Heart right ventricle (tissue), 16 donors: ENCODE measurements at regions not wholly inside any gene's neighbourhood (a gene's known extent, or its start where the extent isn't known, plus 50 kb on each side); places are given as distances from the start of the nearest gene placed in this dataset.

ENCODE experiments used
- ATAC-seq, 8 donors: fragments of 200-7000 bp; cut with Tn5 transposase; one replicate each; pipeline ENCODE4 v1.9.1; 2020; ENCODE audit warnings: mild to moderate bottlenecking in 8 of 8, moderate library complexity in 8 of 8, moderate number of reproducible peaks in 1 of 8
- DNase-seq, 2 donors: peaks; one replicate each; pipeline ENCODE4 v3.0.0-alpha.2; 2020
- H3K27ac ChIP-seq, 10 donors: fragments of 200-600 bp; sonication (generic) in 2 of 10; one replicate each; pipeline versions ENCODE4 v1.5.0 to v1.8.0; 2020 to 2022; ENCODE audit warnings: mild to moderate bottlenecking in 3 of 10
- H3K27me3 ChIP-seq, 7 donors: fragments of 200-600 bp; one replicate each; pipeline ENCODE4 v1.8.0; 2021 to 2022; ENCODE audit warnings: mild to moderate bottlenecking in 2 of 7
- H3K36me3 ChIP-seq, 9 donors: fragments of 200-600 bp; sonication (generic) in 1 of 9; one replicate each; pipeline versions ENCODE4 v1.5.0 to v1.8.0; 2020 to 2022; ENCODE audit warnings: mild to moderate bottlenecking in 2 of 9
- H3K4me1 ChIP-seq, 9 donors: fragments of 200-600 bp; sonication (generic) in 1 of 9; one replicate each; pipeline versions ENCODE4 v1.5.0 to v1.8.0; 2020 to 2022; ENCODE audit warnings: mild to moderate bottlenecking in 4 of 9
- H3K4me3 ChIP-seq, 10 donors: fragments of 200-600 bp; sonication (generic) in 2 of 10; one replicate each; pipeline versions ENCODE4 v1.5.0 to v1.8.0; 2020 to 2022; ENCODE audit warnings: mild to moderate bottlenecking in 7 of 10, moderate library complexity in 2 of 10
- H3K9me3 ChIP-seq, 11 donors: fragments of 200-600 bp in 10 of 11; sonication (generic) in 2 of 11; one replicate each; pipeline versions ENCODE4 v1.5.0 to v1.8.0; 2013 to 2022; ENCODE audit warnings: mild to moderate bottlenecking in 2 of 11, control low read depth in 1 of 11, moderate library complexity in 1 of 11
- CTCF ChIP-seq, 9 donors: fragments of 200-600 bp; sonication (generic) in 2 of 9; IDR thresholded peaks; one replicate each; pipeline versions ENCODE4 v1.5.0 to v1.8.0; 2021 to 2022; ENCODE audit warnings: antibody characterized with exemption in 9 of 9, mild to moderate bottlenecking in 5 of 9, moderate library complexity in 1 of 9
- WGBS, 2 donors: extraction: QIAGEN DNeasy Blood & Tissue Kit; methylation state at CpG; one replicate each; pipeline ENCODE4 v1.1.7; 2013; ENCODE audit warnings: inconsistent platforms in 1 of 2; 5-methylcytosine and 5-hydroxymethylcytosine counted together
- intact Hi-C, 10 donors: fragments of 100-400 bp; cut with DNase I; formaldehyde crosslinking; loops; one replicate each; pipeline versions ENCODE4 v1.11.1 to v1.14.2; 2022
- donor health status: Arrhythmogenic right ventricular cardiomyopathy.
- donor health status: ischemic (EF 13 %, LVEDD 7.1; RV severe dilation, severe dysfunction).
- donor health status: healthy with polysubstance abuse.
- donor health status: DM: no; HTN: yes; CAD: no.
- donor health status: DM: no; HTN: no; CAD: no.
- donor health status: ischemic (EF 25% LVEDD 6.9; RV normal size, moderate dysfunction).
- donor health status: ischemic (EF 25% LVEDD 5.7; RV mildly dilated, moderate dysfunction).
- donor health status: healthy.
- donor health status: DM: yes; HTN: yes; CAD: no.
- donor health status: Ischemic cardiomyopathy.
- donor health status: ischemic (EF 35%, LVEDD 5.7; RV mildly dilated, moderate dysfunction).
- donor health status: nonischemic (EF 11% LVEDD 7.7; RV severe dilation, severe dysfunction).
- donor health status: DM: yes; HTN: yes; CAD: no.
- donor health status: PGD.
- donor health status: ischemic (EF 29% LVEDD 5.4; RV normal size, mild dysfunction).
- donor health status: nonischemic (EF 23%, LVEDD 6.1; RV moderate dilation, normal function).

- TF ChIP-seq CTCF (IDR thresholded peaks at IDR 0.05), result no peak
- H3K27me3 ChIP-seq, result no peaks in the 10 kb centered on the region
- peak overlapping the region in 1 of 10 donors; percentile 17 for H3K27ac ChIP-seq
- no peaks in the 10 kb centered on the region for H3K9me3 ChIP-seq
- 83 to 89% methylated on average over 6 of the region's 6 CpGs for WGBS, 2 donors
- intact Hi-C loops, result no loop called here
- ATAC-seq (no peak), DNase-seq (no peak)
- H3K4me3 ChIP-seq, result no peak overlapping the region
- no peaks in the 10 kb centered on the region for H3K36me3 ChIP-seq
- peaks cover 0 to 31% (median 0%) of the 10 kb centered on the region in 9 donors for H3K4me1 ChIP-seq
Measured at GRCh38 chr9:75488719-75489110, 400.4 kb downstream of the OSTF1 start.

GRCh38 chr9:75490326-75490725 is 400.1 kb upstream of the PCSK5 start:
- Histone ChIP-seq H3K27ac (peak overlapping the region in 1 of 10 donors; percentile 58), H3K36me3 (no peaks in the 10 kb centered on the region), H3K27me3 (no peaks in the 10 kb centered on the region), H3K4me1 (peaks cover 0 to 31% (median 0%) of the 10 kb centered on the region in 9 donors), H3K4me3 (no peak overlapping the region), H3K9me3 (peaks cover 0 to 2% (median 0%) of the 10 kb centered on the region in 11 donors)
- DNase-seq, result peak in 1 of 2 donors; percentile 56
- no peak for TF ChIP-seq CTCF (IDR thresholded peaks at IDR 0.05)
- WGBS, 2 donors, result 51 to 59% methylated on average over 2 of the region's 2 CpGs
- intact Hi-C loops, result loop anchor here in 1 of 10 donors (1.0 kb wide), 1 partner anchor 58 kb away; no protein-coding TSS in a partner anchor
- ATAC-seq, result peak in 7 of 8 donors; percentile 43 to 89 (median 82)

- H3K9me3 ChIP-seq, result peaks cover 0 to 2% (median 0%) of the 10 kb centered on the region in 11 donors
- 46 to 55% methylated on average over 1 of the region's 1 CpG for WGBS, 2 donors
- H3K27me3 ChIP-seq, result no peaks in the 10 kb centered on the region
- TF ChIP-seq CTCF (IDR thresholded peaks at IDR 0.05), result no peak
- H3K4me3 ChIP-seq, result no peak overlapping the region
- H3K4me1 ChIP-seq, result peaks cover 0 to 31% (median 0%) of the 10 kb centered on the region in 9 donors
- no peaks in the 10 kb centered on the region for H3K36me3 ChIP-seq
- DNase-seq, result no peak
- H3K27ac ChIP-seq, result no peak overlapping the region
- ATAC-seq, result peak in 6 of 8 donors; percentile 41 to 73 (median 60)
- intact Hi-C loops, result no loop called here
Measured at GRCh38 chr9:75491533-75491932, 398.9 kb upstream of the PCSK5 start.

GRCh38 chr9:75499812-75500211 is 390.7 kb upstream of the PCSK5 start:
- H3K27me3 ChIP-seq, result no peaks in the 10 kb centered on the region
- no peaks in the 10 kb centered on the region for H3K36me3 ChIP-seq
- ATAC-seq (peak in 6 of 8 donors; percentile 19 to 63 (median 56)), DNase-seq (no peak)
- H3K4me1 ChIP-seq, result peaks cover 0 to 27% (median 0%) of the 10 kb centered on the region in 9 donors
- no peak for TF ChIP-seq CTCF (IDR thresholded peaks at IDR 0.05)
- no peak overlapping the region for H3K4me3 ChIP-seq
- H3K9me3 ChIP-seq, result no peaks in the 10 kb centered on the region
- intact Hi-C loops, result no loop called here
- 72 to 79% methylated on average over 4 of the region's 4 CpGs for WGBS, 2 donors
- peak overlapping the region in 3 of 10 donors; percentile 11 to 47 (median 12) for H3K27ac ChIP-seq
